GM21619 (cell line): ENCODE measurements at regions not wholly inside any gene's neighbourhood (a gene's known extent, or its start where the extent isn't known, plus 50 kb on each side); places are given as distances from the start of the nearest gene placed in this dataset.

ENCODE experiments used
- ATAC-seq: cut with Tn5 transposase; IDR thresholded peaks from one replicate; pipeline ENCODE4 v1.9.1; 2021; ENCODE audit not compliant: unreplicated experiment

DNA sequence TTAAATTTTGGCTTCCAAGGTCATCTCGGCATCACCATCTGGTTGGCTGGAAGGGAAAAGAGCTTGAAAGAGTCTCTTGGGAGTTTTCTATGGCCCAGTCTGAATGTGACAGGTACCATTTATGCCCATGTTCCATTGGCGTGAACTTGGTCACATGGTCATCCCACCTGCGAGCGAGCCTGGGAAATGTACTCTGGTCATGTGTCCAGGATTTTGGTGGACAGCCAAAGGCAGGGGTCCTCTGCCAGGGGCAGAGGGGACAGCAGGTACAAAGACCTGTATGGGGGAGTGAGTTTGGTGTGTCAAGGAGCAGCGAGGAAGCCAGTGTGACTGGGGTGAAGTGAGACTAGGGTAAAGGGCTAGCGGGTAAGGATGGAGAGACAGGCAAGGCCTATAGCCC, 112.6 kb downstream of the CDC5L start:
- ATAC-seq = no peak

DNA sequence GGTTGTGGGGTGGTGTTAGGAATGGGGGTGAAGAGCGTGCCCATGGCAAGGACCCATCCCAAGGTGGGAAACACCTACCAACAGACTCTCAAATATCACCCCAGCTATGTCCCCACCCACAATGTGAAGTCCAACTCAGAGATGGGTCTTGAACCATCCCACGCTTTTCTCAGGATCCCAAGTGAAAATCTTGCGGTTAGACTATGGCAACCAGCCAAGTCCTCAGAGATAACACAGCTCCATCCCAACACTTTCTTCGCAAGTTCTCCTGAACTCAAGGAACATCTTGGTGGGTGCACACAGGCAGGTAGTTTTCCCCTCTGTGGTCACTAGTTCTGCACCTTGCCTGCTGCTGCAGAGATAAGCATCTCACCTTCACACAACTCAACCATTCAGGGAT, 116.0 kb downstream of the CDC5L start:
- no peak for ATAC-seq

GRCh38 chr6:44504301-44504791, 116.8 kb downstream of the CDC5L start:
- no peak for ATAC-seq

GRCh38 chr6:44505751-44506150, 118.2 kb downstream of the CDC5L start:
- ATAC-seq = no peak

DNA sequence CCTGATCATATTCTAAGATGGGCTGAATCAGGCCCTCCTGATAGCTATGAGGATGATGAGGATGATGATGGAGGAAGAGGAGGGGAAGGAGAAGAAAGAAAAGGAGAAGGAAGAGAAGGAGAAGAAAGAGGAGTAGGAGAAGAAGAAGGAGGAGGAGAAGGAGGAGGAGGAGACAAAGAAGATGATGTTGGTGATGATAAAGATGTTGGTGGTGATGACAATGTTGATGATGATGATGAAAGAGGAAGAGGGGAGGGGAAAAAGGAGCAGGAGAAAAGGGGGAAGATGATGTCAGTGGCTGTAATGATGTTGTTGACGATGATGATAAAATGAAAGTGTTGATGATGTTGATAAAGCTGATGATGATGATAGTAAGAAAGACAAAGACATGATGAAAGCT, 119.5 kb downstream of the CDC5L start:
- ATAC-seq = no peak

- ATAC-seq = no peak
These were observed 121.1 kb downstream of the CDC5L start for GRCh38 chr6:44508646-44509045.

DNA sequence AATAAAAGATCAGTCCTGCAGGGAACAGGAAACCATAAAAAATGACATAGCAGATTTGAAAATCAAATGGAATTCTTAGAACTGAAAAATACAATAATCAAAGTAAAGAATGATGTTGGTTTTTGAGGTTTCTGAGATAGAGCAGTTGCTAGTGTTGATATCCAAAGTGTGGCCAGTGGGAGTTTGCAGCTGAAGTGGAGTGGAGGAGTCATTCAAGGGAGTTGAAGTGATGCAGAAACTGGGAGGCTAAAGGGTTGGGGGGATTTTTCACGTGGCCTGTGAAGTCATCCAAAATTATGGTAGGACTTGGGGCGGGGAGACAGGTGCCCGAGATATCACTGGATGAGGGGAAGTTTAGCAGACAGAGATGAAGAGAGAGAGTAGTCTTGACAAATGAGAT, 123.6 kb downstream of the CDC5L start:
- ATAC-seq = no peak

- ATAC-seq = no peak
These were observed 125.6 kb downstream of the CDC5L start for GRCh38 chr6:44512868-44513741.

DNA sequence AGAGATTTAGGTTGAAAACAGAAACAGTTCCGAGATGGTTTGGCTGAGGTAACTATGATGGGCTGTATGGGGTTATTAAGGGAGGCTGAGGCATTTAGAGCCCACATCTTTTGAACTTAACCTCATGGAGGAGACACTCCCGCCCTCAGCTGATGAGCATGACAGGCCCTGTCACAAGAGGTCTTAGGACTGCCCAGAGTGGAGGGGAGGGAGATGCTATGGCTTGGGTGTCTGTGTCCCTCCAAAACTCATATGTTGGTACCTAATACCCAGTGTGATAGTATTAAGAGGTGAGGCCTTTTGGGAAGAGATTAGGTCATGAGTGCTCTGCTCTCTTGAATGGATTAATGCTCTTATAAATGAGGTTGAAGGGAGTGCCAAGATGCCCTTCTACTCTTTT, 126.6 kb downstream of the CDC5L start:
- no peak for ATAC-seq

DNA sequence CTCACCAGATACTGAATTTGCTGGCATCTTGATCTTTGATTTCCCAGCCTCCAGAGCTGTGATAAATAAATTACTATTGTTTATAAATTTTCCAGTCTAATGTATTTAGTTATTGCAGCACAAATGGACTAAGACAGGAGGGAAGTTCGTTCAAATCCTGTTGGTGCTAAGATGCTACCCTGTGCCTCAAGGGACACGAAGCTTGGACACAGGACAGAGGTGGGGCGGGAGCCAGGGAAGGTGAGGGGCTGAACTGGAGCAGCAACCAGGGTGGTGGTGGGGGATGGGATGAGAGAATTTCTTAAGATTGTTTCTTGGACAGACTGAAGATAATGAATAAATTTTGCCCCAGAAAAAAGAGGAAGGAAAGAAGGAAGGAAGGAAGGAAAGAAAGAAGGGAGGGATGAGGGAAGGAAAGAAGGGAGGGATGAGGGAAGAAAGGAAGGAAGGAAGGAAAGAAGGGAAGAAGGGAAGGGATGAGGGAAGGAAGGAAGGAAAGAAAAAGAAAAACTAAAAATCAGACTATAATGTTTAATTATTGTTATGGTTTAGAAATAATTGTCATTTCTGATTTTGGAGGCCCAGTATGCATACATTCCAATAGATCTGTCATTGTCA, 127.2 kb downstream of the CDC5L start:
- ATAC-seq = no peak

- no peak for ATAC-seq
These were observed 135.4 kb downstream of the CDC5L start for GRCh38 chr6:44522871-44523270.

- no peak for ATAC-seq
These were observed 137.1 kb downstream of the CDC5L start for GRCh38 chr6:44524476-44525227.

DNA sequence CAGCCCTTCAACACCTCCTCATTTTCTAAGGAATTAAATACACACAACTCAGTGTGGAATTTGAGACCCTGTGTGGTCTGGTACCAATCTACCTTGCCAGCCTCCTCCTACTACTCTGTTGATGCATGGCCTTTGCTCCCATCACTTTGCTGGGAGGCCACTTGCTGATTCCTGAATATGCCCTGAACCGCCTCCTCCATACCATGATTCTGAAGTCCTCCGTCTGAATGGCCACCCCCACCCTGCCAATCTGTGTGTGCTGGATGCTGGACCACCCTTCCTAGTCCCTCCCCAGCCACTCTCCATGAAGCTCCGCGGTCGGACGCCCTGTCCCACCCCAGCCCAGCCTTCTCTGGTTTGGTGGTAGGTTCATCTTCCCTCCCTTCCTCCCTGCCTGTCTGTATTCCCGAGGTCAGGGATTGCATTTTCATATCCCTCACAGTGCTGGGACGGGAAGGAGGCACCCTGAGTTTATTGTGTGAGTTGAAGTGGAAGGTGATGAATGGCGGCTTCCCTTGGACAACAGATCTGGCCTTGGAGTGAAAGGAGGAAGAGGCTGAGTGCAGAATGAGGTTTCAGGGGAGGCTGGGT, 138.3 kb downstream of the CDC5L start:
- no peak for ATAC-seq

GRCh38 chr6:44527181-44527580, 139.7 kb downstream of the CDC5L start:
- ATAC-seq = no peak

- ATAC-seq = no peak
These were observed 140.3 kb downstream of the CDC5L start for GRCh38 chr6:44527583-44528369.

- no peak for ATAC-seq
These were observed 140.8 kb downstream of the CDC5L start for GRCh38 chr6:44528370-44528644.

DNA sequence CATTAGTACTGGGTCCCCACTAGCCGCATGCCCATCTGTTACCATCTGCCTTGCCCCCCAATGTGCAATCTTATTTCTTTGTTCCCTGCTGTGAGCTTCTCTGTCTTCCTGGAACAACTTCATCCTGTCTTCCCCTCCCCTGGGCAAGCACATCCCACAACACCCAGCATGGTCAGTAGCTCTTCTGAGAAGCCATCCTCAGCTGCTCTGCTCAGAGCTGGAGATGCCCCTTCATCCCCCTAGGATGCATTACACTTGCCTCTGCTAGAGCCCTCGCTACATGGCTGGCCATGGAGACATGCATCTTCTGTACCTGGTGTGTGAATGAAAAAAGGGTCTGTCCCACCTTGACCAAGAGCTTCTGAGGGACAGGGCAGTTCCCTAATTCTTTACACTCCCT, 141.2 kb downstream of the CDC5L start:
- ATAC-seq = no peak

DNA sequence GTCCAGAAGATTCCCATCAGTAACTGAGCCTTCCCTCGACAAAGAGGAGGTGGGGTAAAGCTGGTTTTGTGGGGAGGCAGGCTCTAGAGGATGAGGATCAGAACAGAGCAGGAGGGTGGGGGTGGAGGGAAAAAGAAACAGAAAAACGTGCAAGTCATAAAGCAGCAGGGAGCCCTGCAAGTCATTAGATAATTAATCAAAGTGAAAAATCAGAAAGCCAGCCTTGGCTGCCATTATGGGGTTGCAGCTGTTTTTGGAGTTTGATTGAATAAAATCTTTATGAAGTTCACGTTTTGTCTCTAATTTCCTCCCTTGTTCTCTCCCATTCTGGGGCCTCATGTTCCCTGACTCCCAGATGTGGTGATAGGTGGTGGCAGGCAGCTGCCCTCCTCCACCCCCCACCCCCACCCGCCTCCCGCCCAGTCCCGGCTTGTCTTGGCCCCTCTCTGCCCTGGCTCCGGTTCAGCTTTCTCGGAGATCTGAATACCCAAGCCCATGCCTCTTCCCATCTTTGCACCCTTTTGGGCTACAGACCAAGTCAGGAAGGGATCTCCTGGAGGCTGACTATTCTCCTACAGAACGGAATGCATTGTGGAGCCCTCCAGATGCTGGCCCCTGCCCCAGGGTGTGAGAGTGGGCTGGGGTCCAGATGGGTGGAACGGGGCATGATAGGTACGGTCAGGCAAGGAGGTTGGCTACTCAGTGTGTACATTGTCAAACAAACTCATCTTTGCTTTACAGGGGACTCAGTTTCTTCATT, 141.8 kb downstream of the CDC5L start:
- no peak for ATAC-seq

DNA sequence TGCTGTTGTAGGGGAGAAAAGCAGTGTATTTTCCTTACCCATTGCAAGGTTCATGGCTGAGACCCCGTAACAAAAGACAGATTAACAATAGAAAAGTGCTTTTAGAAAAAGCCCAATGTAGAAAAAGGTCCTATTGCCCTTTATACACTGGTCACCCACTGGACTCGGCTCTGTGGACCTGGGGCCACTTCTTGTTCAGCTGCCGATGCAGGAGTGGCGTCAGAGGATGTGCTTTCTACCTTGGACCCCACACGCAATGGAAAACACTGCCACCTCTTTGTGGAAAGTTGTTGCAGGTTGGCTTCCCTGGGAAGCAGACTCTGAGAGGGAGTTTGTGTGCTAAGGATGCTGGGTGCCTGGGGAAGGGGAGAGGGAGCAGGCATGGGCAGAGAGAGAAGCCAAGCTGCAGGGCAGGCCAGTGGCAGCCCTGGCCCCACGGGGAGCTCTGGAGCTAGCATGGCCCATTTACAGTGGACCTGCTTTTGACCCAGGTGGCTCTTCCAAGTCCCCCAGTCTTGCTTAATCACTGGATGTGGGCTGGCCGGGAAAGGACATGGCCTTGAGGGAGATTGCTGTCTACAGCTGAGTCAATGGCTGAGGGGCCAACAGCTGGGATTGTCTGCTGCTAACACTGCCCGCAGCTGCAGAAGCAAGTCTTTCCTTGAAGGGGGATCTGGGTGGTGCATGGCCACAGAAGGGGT, 142.9 kb downstream of the CDC5L start:
- no peak for ATAC-seq

DNA sequence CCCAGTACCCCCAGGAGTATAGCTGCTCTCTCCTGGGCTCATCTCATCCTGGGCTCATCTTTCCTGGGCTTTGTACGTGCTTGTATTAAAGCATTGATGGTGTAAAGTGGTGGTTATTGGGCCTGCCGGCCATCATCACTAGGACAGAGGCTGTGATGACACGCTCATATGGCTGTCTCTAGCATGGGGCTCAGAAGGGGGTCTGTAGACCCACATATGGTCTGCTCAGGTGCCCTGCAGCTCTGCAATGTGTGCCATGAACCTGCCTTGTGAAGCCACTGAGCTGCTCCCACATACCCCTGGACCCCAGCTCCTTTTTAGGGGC, 143.4 kb downstream of the CDC5L start:
- no peak for ATAC-seq
